ENCODE measurements at regions not wholly inside any gene's neighbourhood (a gene's known extent, or its start where the extent isn't known, plus 50 kb on each side); places are given as distances from the start of the nearest gene placed in this dataset.

DNA sequence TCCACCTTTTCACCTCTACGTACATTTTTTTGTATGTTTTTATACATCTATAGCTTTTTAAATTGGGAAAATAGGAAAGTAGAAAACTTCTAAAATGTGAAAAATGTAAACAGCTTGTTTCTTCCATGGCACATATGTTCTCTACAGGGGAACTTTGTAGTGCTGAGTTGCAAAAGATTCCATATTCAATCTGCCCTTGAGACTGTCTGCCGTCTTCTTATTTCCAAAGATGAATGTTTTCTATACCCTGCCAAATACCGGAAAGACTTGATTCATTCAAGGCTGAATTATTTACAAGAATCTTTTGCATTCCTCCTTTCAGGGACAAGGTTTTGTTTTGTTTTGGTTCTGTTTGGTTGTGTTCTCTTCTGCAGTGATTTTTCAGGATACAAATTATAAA is 1334.5 kb upstream of the ADGRL4 start:
- TF ChIP-seq, protein P1, sequence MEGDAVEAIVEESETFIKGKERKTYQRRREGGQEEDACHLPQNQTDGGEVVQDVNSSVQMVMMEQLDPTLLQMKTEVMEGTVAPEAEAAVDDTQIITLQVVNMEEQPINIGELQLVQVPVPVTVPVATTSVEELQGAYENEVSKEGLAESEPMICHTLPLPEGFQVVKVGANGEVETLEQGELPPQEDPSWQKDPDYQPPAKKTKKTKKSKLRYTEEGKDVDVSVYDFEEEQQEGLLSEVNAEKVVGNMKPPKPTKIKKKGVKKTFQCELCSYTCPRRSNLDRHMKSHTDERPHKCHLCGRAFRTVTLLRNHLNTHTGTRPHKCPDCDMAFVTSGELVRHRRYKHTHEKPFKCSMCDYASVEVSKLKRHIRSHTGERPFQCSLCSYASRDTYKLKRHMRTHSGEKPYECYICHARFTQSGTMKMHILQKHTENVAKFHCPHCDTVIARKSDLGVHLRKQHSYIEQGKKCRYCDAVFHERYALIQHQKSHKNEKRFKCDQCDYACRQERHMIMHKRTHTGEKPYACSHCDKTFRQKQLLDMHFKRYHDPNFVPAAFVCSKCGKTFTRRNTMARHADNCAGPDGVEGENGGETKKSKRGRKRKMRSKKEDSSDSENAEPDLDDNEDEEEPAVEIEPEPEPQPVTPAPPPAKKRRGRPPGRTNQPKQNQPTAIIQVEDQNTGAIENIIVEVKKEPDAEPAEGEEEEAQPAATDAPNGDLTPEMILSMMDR (IDR thresholded peaks at IDR 0.05), result no peak
- no peak for TF ChIP-seq ZFX (IDR thresholded peaks at IDR 0.05; ENCODE audit: borderline replicate concordance)
